ENCODE measurements at regions not wholly inside any gene's neighbourhood (a gene's known extent, or its start where the extent isn't known, plus 50 kb on each side); places are given as distances from the start of the nearest gene placed in this dataset.

GRCh38 chr5:108581026-108581425, 166.7 kb upstream of the FER start:
- in situ Hi-C loops (cut with HindIII; ENCODE audit: low sequenced_read_pairs), result no loop called here
- H3K4me3 ChIP-seq (ENCODE audit: low read depth, low read length), result no peak overlapping the region
- TF ChIP-seq CTCF (IDR thresholded peaks at IDR 0.05; ENCODE audit: low read depth, low read length), result no peak
- no peak for DNase-seq (ENCODE audit: low read depth, low spot score)

- no peak for TF ChIP-seq CTCF (IDR thresholded peaks at IDR 0.05; ENCODE audit: low read depth, low read length)
- in situ Hi-C loops (cut with HindIII; ENCODE audit: low sequenced_read_pairs), result no loop called here
- no peak overlapping the region for H3K4me3 ChIP-seq (ENCODE audit: low read depth, low read length)
- DNase-seq (ENCODE audit: low read depth, low spot score), result no peak
Observed at GRCh38 chr5:108579236-108579635, 168.5 kb upstream of the FER start.

GRCh38 chr5:108578791-108579190, 168.9 kb upstream of the FER start:
- DNase-seq (ENCODE audit: low read depth, low spot score), result no peak
- no peak overlapping the region for H3K4me3 ChIP-seq (ENCODE audit: low read depth, low read length)
- in situ Hi-C loops (cut with HindIII; ENCODE audit: low sequenced_read_pairs), result no loop called here
- no peak for TF ChIP-seq CTCF (IDR thresholded peaks at IDR 0.05; ENCODE audit: low read depth, low read length)

- in situ Hi-C loops (cut with HindIII; ENCODE audit: low sequenced_read_pairs), result no loop called here
- no peak for DNase-seq (ENCODE audit: low read depth, low spot score)
- TF ChIP-seq CTCF (IDR thresholded peaks at IDR 0.05; ENCODE audit: low read depth, low read length), result no peak
- no peak overlapping the region for H3K4me3 ChIP-seq (ENCODE audit: low read depth, low read length)
Observed at GRCh38 chr5:108567429-108567828, 180.3 kb upstream of the FER start.

- in situ Hi-C loops (cut with HindIII; ENCODE audit: low sequenced_read_pairs), result no loop called here
- no peak overlapping the region for H3K4me3 ChIP-seq (ENCODE audit: low read depth, low read length)
- no peak for TF ChIP-seq CTCF (IDR thresholded peaks at IDR 0.05; ENCODE audit: low read depth, low read length)
- DNase-seq (ENCODE audit: low read depth, low spot score), result no peak
Observed at GRCh38 chr5:108564441-108564840, 182.5 kb upstream of the FBXL17 start.

GRCh38 chr5:108562205-108562454, 180.2 kb upstream of the FBXL17 start:
- no peak overlapping the region for H3K4me3 ChIP-seq (ENCODE audit: low read depth, low read length)
- in situ Hi-C loops (cut with HindIII; ENCODE audit: low sequenced_read_pairs), result no loop called here
- TF ChIP-seq CTCF (IDR thresholded peaks at IDR 0.05; ENCODE audit: low read depth, low read length), result no peak
- DNase-seq (ENCODE audit: low read depth, low spot score), result no peak

Measured in astrocyte of the spinal cord (primary cell).